Spinal cord (tissue), 9 donors: ENCODE measurements at regions not wholly inside any gene's neighbourhood (a gene's known extent, or its start where the extent isn't known, plus 50 kb on each side); places are given as distances from the start of the nearest gene placed in this dataset.
"Not testable (repeated sequence)": the region's sequence is repeated elsewhere in the genome, so short reads cannot be mapped to it uniquely, and the experiment has no call there.

Experiments
- DNase-seq, 6 donors: peaks; one replicate each; pipeline versions ENCODE4 v3.0.0 to v3.0.0-alpha.2; 2013 to 2015; ENCODE audit warnings: low spot score in 6 of 6, low read depth in 4 of 6
- H3K27ac ChIP-seq: one replicate; pipeline ENCODE4 v1.5.1; 2013; ENCODE audit warnings: low read depth, low read length, control low read depth
- H3K27me3 ChIP-seq: one replicate; pipeline ENCODE4 v1.6.1; 2013; ENCODE audit warnings: low read length; ENCODE audit not compliant: control insufficient read depth, insufficient read depth
- H3K36me3 ChIP-seq: one replicate; pipeline ENCODE4 v1.6.1; 2013; ENCODE audit warnings: low read length; ENCODE audit not compliant: control insufficient read depth, insufficient read depth
- H3K4me1 ChIP-seq: one replicate; pipeline ENCODE4 v1.6.1; 2013; ENCODE audit warnings: low read length; ENCODE audit not compliant: control insufficient read depth, insufficient read depth
- H3K4me3 ChIP-seq: one replicate; pipeline ENCODE4 v1.5.1; 2013; ENCODE audit warnings: low read depth, low read length, control low read depth
- H3K9me3 ChIP-seq: one replicate; pipeline ENCODE4 v1.6.1; 2013; ENCODE audit warnings: low read length; ENCODE audit not compliant: control insufficient read depth, insufficient read depth
- WGBS: methylation state at CpG from one replicate; pipeline ENCODE4 v1.1.5; 2013; ENCODE audit warnings: missing lambda C conversion rate; ENCODE audit not compliant: insufficient coverage; 5-methylcytosine and 5-hydroxymethylcytosine counted together
- donor health status: healthy.

DNA sequence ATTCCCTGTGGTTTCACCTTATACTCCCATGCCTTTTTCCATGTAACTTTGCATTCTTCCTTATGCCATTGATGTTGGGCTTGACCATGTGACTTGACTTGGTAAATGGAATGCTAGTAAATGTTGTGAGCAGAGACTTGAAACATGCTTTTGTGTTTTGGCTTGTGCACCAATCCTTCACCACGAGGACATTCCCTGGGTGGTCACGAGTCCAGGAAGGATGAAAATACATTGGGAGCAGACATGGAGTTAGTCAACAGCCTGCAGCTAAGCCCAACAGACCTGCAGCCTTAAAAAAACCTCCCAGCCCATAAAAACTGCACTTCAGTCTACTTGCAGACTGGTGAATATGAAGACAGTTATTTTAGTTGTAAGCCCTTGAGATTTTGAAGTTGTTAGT, 116.5 kb upstream of the SPATS2L start:
- no peak overlapping the region for H3K4me3 ChIP-seq
- DNase-seq: no peak
- H3K4me1 ChIP-seq: no peaks in the 10 kb centered on the region
- H3K27me3 ChIP-seq: no peaks in the 10 kb centered on the region
- H3K9me3 ChIP-seq: no peaks in the 10 kb centered on the region
- no peak overlapping the region for H3K27ac ChIP-seq
- WGBS: no CpG with 5 or more reads among the region's 2 CpGs
- H3K36me3 ChIP-seq: no peaks in the 10 kb centered on the region

DNA sequence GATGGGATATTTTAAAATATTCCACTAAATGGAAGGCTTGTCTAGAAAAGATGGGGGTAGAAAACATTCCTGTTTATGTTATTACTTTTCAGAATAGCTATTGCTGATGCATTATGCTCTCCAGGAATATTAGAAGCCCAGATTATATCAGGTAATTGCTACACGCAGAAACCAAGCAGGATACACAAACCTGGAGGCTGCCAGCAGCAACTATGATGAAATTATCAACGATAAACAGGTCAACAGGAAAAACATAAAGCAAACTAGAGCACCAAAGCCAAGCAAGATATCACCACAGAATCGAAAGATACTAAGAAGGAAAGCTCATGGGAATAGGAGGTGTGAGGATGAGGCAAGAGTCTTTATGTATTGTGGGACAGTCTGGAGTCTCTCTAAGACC, 113.2 kb upstream of the SPATS2L start:
- WGBS: 80% methylated on average over 1 of the region's 3 CpGs
- H3K27ac ChIP-seq: no peak overlapping the region
- H3K4me3 ChIP-seq: no peak overlapping the region

GRCh38 chr2:200193791-200194190, 112.7 kb upstream of the SPATS2L start:
- H3K27ac ChIP-seq: no peak overlapping the region
- no peaks in the 10 kb centered on the region for H3K36me3 ChIP-seq
- peaks cover 1% of the 10 kb centered on the region for H3K9me3 ChIP-seq
- 60% methylated on average over 1 of the region's 5 CpGs for WGBS
- H3K4me3 ChIP-seq: no peak overlapping the region
- DNase-seq: no peak
- no peaks in the 10 kb centered on the region for H3K27me3 ChIP-seq
- H3K4me1 ChIP-seq: no peaks in the 10 kb centered on the region

More for the DNA sequence above, 113.2 kb upstream of the SPATS2L start:
- H3K4me1 ChIP-seq: no peaks in the 10 kb centered on the region
- no peaks in the 10 kb centered on the region for H3K27me3 ChIP-seq
- H3K9me3 ChIP-seq: no peaks in the 10 kb centered on the region
- no peak for DNase-seq
- H3K36me3 ChIP-seq: no peaks in the 10 kb centered on the region

DNA sequence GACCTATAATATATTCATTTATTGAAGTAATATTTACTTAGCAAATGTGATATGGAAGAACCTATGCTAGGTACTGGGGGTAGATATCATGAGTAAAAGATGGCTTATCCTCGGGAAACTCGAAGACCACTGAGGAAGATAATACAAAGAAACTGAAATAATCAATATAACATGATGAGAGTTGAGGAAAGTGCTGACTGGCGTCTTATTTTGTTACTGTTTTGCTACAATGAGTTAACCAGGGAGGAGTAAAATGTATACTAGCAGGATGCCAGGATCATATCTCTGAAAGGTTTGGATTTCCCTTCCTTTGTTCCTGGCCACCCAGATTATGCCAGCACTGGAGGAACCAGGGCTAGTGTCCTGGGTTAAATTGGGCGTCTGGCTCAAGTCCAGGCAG, 111.7 kb upstream of the SPATS2L start:
- WGBS: 92% methylated on average over 1 of the region's 4 CpGs
- H3K27ac ChIP-seq: no peak overlapping the region
- H3K27me3 ChIP-seq: no peaks in the 10 kb centered on the region
- no peaks in the 10 kb centered on the region for H3K36me3 ChIP-seq
- DNase-seq: no peak
- no peaks in the 10 kb centered on the region for H3K4me1 ChIP-seq
- H3K9me3 ChIP-seq: peaks cover 1% of the 10 kb centered on the region
- no peak overlapping the region for H3K4me3 ChIP-seq

DNA sequence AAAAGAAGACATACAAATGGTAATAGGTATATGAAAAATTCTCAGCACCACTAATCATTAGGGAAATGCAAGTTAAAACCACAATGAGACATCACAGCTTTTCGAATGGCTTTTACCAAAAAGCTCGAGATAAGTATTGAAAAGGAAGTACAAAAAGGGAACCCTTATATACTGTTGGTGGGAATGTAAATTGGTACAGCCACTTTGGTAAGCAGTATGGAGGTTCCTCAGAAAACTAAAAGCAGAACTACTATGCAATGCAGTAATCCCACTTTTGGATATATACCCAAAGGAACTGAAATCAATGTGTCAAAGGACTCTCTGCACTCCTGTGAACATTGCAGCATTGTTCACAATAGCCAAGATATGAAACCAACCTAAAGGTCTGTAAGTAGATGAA, 107.5 kb upstream of the SPATS2L start:
- Histone ChIP-seq H3K27ac (no peak overlapping the region), H3K27me3 (no peaks in the 10 kb centered on the region), H3K4me3 (no peak overlapping the region), H3K4me1 (no peaks in the 10 kb centered on the region), H3K9me3 (peaks cover 1% of the 10 kb centered on the region), H3K36me3 (no peaks in the 10 kb centered on the region)
- DNase-seq: no peak
- no CpG with 5 or more reads among the region's 2 CpGs for WGBS

GRCh38 chr2:200199576-200200263, 106.8 kb upstream of the SPATS2L start:
- Histone ChIP-seq H3K9me3 (peaks cover 1% of the 10 kb centered on the region), H3K27me3 (no peaks in the 10 kb centered on the region), H3K4me3 (no peak overlapping the region), H3K36me3 (no peaks in the 10 kb centered on the region), H3K4me1 (no peaks in the 10 kb centered on the region), H3K27ac (no peak overlapping the region)
- 81% methylated on average over 4 of the region's 4 CpGs for WGBS
- DNase-seq: no peak

DNA sequence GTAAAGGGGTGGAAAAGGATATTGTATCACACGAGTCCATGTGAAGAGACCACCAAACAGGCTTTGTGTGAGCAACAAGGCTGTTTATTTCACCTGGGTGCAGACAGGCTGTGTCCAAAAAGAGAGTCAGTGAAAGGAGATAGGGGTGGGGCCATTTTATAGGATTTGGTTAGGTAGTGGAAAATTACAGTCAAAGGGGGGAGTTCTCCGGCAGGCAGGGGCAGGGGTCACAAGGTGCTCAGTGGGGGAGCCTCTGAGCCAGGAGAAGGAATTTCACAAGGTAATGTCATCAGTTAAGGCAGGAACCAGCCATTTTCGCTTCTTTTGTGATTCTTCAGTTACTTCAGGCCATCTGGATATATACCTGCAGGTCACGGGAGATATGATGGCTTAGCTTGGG, 104.7 kb upstream of the SPATS2L start:
- not testable (repeated sequence) for H3K27ac ChIP-seq, H3K36me3 ChIP-seq, H3K27me3 ChIP-seq, H3K4me3 ChIP-seq, DNase-seq, H3K9me3 ChIP-seq, H3K4me1 ChIP-seq
- WGBS: 74% methylated on average over 4 of the region's 4 CpGs

GRCh38 chr2:200203381-200203827, 103.1 kb upstream of the SPATS2L start:
- 50% methylated on average over 1 of the region's 2 CpGs for WGBS
- Histone ChIP-seq H3K4me1 (no peaks in the 10 kb centered on the region), H3K36me3 (no peaks in the 10 kb centered on the region)

DNA sequence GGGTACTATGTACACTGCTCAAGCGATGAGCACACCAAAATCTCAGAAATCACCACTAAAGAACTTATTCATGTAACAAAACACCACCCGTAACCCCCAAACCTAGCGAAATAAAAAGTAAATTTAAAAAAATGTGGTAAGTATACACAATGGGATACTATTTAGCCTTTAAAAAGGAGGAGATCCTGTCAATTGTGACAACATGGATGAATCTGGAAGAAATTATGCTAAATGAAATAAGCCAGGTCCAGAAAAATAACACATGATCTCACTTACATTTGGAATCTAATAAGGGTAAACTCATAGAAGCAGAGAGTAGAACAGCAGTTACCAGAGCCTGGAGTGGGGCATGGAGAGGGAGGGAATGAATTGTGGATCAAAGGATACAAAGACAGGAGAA, 98.5 kb upstream of the SPATS2L start:
- H3K36me3 ChIP-seq: no peaks in the 10 kb centered on the region
- no CpG with 5 or more reads among the region's 3 CpGs for WGBS
- H3K4me1 ChIP-seq: no peaks in the 10 kb centered on the region
- no peak for DNase-seq
- no peak overlapping the region for H3K27ac ChIP-seq
- H3K9me3 ChIP-seq: peaks cover 2% of the 10 kb centered on the region
- H3K4me3 ChIP-seq: no peak overlapping the region
- no peaks in the 10 kb centered on the region for H3K27me3 ChIP-seq

More at GRCh38 chr2:200203381-200203827, 103.1 kb upstream of the SPATS2L start:
- no peaks in the 10 kb centered on the region for H3K27me3 ChIP-seq
- no peak overlapping the region for H3K27ac ChIP-seq
- H3K4me3 ChIP-seq: no peak overlapping the region
- no peak for DNase-seq
- peaks cover 3% of the 10 kb centered on the region for H3K9me3 ChIP-seq

DNA sequence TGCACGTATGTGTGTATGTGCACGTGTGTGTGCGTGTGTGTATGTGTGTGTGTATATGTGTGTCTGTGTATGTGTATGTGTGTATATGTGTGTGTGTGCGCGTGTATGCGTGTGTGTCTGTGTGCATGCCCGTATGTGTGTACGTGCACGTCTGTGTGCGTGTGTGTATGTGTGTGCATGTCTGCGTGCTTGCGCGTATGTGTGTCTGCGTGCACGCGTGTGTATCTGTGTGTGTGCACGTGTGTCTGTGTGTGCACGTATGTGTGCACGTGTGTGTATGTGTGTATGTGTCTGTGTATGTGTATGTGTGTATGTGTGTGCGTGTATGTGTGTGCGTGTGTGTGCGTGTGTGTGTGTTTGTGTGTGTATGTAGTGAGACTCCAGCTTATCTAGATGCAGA, 97.5 kb upstream of the SPATS2L start:
- DNase-seq: no peak
- 84% methylated on average over 22 of the region's 22 CpGs for WGBS
- peaks cover 2% of the 10 kb centered on the region for H3K9me3 ChIP-seq
- H3K36me3 ChIP-seq: no peaks in the 10 kb centered on the region
- H3K27ac ChIP-seq: no peak overlapping the region
- H3K27me3 ChIP-seq: no peaks in the 10 kb centered on the region
- H3K4me3 ChIP-seq: no peak overlapping the region
- H3K4me1 ChIP-seq: no peaks in the 10 kb centered on the region
